HG02852 (cell line): ENCODE measurements at regions not wholly inside any gene's neighbourhood (a gene's known extent, or its start where the extent isn't known, plus 50 kb on each side); places are given as distances from the start of the nearest gene placed in this dataset.

Experiments used
- ATAC-seq: cut with Tn5 transposase; IDR thresholded peaks from one replicate; pipeline ENCODE4 v1.9.1; 2021; ENCODE audit warnings: mild to moderate bottlenecking, moderate library complexity; ENCODE audit not compliant: unreplicated experiment

DNA sequence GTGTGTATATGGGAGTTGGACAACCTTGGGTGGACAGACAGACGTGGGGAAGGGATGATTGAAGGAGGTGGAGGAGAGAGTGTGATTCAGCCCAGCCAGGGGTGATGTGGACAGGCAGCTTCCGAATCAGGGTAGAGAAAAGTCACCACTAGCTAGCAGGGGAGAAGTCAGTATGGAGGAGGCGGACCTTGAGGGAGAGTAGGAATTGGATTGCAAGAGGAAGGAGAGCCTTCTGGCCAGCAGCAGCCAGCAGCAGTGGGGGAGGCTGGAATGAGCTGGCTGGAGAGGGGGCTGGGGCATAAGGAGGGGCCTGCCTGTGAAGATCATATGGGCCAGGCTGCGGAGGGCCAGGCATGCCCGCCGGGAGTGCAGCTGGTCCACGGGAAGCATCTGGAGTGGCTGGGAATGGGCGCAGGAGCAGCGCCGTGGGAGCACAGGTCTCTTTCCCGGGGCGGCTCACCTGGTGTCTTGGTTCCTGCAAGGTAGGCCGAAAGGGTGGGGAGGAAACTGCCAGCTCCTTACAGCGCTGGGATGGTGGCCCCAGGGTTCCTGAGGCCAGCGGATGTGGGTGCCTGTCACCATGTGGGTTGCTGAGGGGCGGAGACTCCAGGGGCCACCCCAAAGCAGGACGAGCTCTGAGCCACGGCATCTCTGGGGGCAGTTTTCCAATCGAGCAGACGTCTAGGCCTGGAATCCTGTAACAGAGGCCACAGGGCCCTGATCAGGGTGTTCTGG, 235.3 kb downstream of the SEC14L1 start:
- no peak for ATAC-seq

DNA sequence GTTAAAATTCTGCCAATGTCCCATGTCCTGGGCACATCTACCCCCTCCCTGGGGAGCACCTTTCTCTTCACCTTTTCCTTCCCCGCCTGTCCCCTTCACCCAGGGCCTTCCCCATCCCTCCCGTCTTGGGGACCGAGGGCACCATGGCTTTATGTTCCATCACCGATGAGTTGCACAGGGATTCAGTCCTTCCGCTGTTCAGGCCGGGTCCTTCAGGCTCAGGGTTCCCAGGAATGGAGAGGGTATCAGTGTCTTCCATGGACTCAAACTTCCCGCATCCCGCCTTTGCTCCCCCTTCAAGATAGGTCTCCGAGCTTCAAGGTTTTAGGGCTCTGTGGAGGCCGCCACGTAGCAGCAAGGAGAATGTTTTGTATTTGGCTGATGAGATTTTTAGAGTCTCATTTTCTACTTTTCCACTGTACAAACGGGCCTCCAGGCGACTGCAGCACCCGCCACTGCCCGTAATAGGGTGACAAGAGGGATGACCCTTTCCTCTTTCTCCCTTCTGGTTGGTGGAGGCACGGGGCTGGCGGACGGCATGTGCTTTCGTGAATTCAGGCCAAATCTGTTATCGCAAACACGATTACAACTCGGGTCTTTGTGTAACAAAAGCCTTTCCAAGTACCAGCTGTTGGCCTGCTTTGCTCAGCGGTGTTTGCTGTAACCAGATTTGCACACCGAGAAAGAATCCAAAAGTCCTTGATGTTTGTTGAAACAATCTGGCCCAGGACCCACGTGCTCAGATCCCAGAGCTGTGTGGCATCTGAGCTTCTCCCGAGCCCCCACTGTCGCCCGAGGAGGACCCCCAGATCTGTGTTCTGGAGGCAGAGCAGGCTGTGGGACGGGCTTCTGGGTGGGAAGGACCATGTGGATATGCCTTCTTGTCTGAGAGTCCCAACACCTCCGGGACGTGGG, 236.3 kb downstream of the SEC14L1 start:
- no peak for ATAC-seq

DNA sequence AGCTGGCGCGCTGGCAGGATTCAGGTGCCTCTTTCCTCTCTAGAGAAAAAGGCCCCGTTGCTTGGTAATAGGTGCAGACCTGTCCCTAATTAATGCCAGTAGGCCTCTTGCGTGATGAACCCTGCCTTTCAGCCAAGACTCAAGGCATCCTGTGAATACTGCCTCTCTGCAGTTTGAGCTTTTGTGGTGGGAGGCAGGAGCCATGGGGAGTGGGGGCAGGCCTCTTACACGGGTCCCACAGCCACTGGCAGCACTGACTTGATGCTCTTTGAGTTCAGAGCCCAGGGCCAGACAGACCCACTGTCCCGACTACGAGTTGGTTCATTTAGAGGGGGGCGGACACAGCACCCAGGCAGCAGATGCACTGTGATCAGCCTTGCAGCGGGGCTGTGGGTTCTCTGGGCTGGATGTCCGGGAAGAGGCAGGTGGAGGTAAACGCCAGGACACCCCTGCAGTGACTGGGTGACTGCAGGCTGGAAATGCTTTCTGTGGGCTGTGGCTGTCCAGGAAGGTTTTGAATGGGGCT, 237.0 kb downstream of the SEC14L1 start:
- ATAC-seq = no peak

DNA sequence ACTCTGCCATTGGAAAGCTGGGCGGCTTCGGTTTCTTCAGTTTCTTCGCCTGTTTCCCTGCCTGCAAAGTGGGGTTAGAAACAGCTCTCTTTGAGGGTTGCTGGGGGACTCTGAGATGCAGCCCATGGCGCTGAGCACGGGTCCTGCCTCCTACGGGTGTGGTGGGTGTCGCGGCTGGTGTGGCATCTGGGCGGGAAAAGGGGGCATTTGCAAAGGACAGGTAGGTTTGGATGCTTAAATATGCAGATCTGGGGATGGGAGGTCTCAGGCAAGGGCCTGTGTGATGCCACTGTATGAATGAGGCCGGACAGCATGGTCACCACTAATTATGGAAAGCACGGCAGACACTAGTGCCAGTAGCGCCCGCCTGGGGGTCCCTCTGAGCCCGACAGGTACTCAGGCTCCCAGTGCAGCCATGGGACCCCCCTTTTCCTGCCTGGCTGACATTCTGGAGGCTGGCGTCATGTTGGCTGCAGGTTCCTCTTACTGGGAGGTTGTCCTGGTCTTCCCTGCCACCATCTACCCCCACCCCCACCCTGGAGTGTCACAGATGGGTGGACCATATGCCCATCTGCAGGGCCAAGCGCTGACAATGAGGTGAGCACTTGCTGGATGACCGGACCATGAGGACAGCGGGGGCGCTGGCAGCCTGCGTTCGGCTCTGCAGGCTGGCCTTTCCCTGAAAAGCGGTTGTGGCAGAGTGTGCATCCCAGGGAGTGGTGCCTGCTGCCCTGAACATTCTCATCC, 237.7 kb downstream of the SEC14L1 start:
- no peak for ATAC-seq

DNA sequence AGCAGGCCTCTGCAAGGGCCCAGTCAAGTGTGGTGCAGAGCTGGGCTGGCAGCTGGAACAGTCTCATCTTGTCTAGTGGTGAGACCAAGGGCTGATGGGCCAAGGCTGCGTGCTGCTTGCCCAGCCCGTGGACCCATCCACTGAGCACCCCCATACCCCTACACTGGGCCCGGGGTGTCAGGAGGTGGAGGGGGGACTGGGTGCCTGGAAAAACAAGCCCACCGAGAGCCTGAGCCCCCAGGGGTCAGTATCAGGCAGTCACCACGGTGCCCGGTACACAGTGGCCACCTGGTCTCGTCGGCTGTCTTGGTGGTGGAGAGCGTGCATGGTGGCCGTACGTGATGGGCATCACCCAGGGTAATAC, 238.3 kb downstream of the SEC14L1 start:
- no peak for ATAC-seq

DNA sequence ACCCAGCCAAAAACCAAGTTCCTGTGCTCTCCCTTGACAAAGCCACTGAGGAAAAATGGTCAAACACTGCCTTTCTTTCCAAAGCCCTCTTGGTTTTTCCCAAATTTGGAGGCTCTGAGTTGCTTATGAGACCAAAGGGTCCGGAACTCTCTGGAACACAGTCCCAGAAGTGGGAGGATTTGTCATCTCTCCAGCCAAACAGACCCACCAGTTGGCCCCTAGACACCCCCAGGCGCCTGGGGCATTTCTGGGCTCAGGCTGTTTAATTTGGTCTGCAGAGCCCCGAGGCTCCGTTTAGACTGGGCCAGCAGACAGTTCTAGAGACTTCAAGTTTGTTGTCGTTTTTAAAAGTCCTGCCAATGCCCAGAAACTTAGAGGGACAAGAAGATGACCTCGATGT, 239.1 kb downstream of the SEC14L1 start:
- no peak for ATAC-seq

DNA sequence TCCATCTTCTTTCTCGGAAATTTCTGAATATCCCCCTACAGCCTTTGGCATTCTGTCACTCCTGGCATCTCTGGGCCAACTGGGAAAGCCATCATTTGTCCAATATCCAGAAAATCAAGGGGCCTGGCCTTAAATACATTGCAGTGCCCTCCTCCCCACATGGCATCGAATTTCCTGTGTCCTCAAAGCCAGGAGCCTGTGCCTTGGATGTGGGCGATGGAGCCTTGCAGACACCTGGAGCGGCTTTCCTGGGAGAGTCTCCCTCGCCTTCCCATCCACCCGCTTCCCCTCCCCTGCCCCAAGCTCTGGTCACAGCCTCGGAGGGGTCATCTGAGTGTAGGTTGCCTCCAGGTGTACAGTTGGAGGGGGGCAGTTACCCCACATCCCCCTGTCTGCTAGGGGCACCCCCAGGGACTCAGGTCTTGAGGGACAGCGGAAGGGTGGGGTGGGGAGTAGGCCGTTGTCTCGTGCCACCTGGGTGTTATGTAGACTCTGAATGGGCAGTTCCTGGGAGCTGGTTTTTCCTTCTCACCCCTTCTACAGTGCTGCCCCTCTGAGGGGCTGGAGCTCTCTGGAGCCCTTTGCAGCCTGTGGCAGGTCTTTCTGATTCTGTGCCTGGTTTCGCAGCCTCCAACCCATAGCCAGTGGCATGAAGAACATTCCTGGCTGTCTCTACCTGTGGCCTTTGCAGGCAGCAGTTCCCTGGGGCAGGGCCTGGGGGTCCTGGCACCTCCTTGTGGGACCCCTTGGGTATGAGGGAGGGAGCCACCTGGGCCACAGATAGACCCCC, 239.8 kb downstream of the SEC14L1 start:
- ATAC-seq = no peak

DNA sequence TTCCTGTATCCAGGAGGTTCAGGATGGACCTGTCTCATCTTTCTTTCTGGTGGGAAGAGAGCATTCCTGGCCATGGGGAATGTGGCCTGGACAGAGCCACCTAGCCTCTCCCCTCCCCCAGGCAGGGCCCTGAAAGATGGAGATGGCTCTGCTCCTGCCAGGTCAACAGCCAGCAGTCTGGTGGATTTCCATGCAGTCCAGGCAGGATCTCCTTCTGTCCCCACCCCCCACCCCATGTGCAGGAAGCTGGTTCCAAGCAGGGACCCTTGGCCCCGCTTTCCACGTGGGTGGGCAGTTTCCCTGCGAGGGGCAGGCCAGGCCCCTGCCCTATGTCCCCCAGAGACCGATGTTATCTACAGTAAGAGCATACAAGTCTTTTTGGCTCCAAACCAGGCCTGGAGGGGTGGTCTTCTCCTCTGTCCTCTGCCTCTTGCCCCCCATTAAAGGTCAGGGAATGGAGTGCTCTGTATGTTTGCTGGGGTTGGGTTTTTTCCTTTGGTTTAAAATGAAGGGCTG, 240.5 kb downstream of the SEC14L1 start:
- ATAC-seq = no peak

DNA sequence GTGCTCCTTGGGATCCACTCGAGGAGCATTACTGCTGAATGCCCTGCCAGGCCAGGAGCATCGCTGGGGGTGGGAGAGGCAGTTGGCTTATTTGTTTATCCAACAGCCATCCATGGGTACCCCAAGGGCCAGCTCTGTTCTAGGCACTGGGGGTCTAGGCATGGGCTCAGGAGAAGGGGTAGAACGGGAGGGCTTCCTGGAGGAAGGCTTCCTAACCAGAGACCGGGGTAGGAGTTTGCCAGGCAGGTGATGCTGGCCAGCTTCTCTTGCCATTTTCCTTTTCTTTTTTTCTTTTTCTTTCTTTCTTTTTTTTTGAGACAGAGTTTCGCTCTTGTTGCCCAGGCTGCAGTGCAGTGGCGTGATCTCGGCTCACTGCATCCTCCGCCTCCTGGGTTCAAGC, 241.0 kb downstream of the SEC14L1 start:
- ATAC-seq = no peak

DNA sequence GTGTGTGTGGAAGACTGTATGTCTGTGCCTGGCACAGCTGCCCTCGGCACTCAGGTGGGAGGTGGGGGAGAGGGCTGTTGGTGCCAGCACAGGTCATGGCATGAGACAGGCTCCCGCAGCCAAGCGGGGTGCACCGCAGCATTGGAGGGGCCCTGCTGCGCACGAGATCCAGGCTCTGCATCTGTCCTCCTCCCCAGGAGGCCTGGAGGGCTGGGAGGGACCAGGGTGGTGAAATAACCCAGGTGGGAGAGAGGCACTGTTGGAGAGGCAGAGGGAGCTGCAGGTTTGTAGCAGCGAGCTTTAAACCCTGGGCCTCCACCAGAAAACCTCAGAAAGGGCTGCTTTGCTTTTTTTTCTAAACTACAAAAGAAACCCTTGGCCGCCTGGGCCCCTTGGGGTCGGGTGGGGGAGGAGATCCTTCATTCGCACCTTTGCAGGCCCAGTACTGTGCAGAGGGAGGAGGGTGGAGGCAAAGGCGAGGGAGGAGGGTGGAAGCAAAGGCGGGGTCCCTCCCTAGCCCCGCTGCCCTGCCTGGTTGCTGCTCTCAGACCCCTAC, 241.7 kb downstream of the SEC14L1 start:
- no peak for ATAC-seq

DNA sequence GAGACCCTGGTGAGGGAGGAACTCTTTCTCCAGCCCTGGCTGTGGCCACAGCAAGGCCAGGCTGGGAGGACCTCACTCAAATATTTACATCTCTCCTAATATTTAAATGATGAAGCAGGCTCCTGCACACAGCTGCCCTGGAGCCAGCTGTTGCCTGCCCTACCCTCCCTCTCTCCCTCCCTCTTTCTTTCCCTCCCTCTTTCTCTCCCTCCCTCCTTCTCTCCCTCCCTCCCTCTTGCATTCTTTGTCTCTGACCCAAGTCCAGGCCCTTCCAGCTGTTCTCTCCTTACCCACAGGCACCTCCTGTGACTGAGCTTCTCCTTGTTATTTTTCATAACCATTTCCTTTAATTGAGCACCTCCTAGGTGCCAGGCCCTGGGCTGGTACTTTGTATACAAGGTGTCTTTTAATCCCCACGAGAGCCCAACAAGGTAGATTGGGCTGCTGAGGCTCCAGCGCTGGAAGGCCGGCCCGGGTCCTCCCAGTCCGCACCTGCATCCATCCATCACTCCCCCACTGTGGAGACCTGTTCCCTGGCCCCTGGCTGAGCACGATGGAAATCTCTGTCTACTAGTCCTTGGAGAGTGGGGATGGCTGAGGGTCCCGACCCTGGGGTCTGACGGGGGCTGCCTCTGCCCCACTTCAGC, 242.3 kb downstream of the SEC14L1 start:
- ATAC-seq = no peak

DNA sequence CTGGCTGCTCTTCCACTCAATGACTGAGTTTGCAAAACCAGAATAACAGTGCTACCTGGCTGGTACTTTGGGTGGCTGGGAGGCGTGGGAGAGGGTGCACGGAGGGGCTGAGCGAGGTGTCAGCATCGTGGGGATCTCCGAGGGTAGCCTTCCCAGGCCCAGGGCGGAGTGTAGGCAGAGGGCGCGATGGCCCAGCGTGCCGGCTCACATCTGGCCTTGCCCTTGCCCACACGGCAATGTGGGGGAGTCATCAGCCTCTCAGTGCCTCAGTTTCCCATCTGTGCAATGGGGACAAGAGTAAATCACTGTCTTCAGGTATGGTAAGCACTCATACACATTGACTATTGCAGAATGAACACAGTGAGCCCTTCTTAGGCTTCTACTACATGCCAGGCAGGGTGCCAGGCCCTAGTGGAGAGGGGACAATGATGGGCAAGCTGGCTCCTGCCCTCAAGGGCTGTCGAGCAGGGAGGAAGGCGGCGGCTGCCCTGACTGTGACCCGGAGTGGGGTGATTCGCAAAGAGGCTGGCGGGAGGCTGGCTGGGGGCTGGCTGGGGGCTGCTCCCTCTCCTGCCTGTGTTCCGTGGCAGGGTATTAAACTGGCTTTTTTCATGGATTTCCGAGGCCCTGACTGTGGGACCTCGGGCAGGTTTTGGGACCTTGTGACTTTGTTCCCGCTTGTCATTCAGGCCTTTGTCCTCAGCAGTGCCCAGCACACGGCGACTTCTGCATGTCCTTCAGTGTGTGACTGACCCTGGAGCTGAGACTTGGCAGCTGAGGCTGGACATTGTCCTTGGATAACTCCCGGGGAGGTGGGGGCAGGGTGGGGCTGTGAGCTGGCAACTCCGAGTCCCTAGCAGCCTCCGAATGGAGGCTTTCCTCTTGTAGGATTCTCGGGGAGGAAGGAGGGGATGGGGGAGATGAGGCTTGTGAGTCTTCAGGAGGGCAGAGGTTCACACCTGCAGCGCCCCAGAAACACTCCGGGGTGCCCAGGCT, 243.1 kb downstream of the SEC14L1 start:
- ATAC-seq = no peak

DNA sequence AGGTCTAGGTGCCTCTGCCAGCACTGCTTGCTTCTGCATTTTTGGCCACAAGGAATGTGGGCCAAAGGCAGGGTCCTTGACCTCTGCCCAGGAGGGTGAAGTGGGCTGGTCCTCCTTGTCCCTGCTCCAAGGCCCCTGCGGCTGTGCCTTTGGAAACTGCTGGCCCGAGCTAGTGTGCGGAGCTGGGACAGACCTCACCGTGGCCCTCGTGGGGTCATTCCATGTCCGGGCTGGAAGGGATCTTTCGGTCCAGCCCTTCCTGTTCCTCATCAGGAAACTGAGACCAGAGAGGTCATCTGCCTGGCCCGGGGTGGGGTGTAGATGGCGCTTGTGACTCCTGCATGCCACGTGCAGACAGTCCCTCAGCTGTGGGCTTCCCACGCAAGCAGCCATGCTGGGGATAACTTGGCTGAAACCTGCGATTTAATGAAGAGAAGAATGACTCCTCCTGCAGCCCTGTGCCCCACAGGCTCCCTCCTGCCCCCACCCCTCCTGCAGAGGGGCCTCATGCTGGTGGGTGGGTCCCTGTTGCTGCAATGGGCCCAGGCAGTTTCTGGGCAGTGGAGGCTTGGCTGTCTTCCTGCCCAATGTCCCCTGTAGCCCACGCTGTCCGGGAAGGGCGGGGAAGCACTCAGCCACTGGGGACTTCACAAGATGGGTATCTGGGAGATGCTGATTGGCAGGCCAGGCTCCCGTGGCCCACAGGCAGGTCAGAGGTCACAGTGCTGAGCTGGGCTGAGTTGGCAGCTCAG, 245.2 kb downstream of the SEC14L1 start:
- no peak for ATAC-seq

DNA sequence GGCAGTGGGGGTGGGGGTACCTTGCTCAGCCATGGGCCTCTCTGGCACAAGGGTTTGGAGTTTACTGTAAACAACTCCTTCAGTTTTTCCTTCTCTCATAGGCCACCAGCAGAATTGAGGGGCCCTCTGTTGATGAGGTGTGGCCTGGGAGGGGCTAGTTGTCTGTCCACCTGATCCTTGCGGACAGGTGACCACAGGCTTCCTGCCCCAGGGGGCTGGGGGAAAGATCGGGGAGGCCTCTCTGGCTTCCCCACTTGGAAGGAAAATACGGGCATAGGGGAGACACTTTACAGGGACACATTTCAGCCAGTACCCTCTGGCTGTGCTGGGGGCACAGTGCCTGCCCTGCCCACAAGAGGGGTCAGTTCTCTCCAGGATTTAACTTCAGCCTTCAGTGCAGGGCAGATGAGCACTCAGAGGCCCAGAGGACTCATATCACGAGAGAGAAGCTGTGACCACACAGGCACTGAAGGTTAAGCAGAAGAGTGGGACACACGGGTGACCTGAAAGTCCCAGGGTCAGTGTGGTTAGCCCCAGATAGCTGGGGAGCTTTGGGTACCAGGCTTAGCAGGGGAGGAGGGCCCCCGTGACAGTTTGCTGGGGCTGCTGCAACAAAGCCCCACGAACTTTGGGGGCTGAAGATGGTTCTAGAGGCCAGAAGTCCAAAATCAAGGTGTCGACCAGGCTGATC, 245.9 kb downstream of the SEC14L1 start:
- no peak for ATAC-seq

DNA sequence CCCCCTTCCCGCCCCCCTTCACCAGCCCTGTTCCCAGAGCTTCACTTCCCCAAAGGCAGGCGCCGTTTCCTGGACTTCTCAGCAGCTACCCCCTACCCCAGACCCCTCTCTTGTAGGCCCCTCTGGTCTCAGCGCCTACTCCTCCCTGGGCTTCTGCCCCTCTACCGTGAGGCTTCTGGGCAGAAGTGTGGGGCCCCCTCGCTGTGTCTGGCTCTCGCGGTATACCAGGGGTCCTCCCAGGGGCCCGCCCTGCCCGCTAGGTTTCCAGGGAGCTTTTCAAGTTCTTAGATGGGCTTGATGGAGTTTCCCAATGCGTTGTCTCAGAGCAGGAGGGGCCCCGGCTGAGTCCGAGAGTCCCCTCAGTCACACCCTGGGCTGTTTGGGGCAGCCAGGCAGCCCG, 247.1 kb downstream of the SEC14L1 start:
- no peak for ATAC-seq

DNA sequence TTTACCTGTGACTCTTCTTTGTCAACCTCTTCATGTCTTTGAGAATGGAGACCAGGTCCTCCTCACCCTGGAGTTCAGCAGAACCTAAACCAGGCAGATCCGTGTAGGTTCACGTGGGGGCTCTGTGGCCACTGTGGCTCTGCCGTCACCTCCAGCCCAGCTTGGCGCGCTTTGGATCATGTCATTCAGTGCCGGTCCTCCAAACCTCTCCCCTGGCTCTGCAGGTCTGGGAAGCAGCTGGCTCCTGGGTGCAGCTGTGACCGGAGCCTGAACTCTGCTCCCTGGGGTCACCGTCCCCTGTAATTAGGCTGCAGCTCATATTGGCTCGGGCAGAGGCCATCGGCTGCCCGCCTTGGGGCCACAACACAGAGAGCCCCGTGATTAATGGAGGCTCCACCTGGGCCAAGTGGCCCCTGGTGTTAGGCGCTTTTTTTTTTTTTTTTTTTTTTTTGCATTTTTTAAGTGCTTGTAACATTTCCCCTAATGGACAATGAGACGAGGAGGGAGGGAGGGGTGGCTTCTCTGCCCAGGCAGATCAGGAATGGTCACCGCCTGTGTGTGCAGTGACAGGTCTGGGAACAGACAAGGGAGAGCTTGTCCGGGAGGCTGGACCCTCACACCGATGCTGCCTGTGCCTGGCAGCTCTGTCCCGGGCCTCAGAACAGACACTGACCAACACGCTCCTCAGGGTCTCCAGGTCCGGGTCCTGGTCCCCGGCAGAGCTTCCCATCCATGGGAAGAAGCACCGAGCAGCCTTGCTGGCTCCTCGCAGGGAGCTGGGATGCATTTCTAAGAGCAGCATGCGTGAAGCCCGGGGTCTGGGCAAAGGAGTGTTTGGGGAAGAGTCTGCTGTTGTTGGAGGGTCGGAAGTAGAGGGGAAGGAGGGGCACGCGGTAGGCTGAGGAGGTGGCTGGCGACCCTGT, 247.9 kb downstream of the SEC14L1 start:
- no peak for ATAC-seq
